HL-60 (cell line): ENCODE measurements at regions not wholly inside any gene's neighbourhood (a gene's known extent, or its start where the extent isn't known, plus 50 kb on each side); places are given as distances from the start of the nearest gene placed in this dataset.

Source experiments
- CTCF ChIP-seq: IDR thresholded peaks from one replicate; pipeline ENCODE4 v1.5.1; 2011; ENCODE audit warnings: low read length, control low read depth, inconsistent platforms; ENCODE audit not compliant: insufficient read depth
- GABPA ChIP-seq: IDR thresholded peaks from 2 replicates; pipeline ENCODE4 v1.6.1; 2012; ENCODE audit warnings: low read depth
- POLR2AphosphoS5 ChIP-seq: IDR thresholded peaks from 2 replicates; pipeline ENCODE4 v1.6.1; 2012; ENCODE audit warnings: low read depth
- REST ChIP-seq: IDR thresholded peaks from 2 replicates; pipeline ENCODE4 v1.6.1; 2012; ENCODE audit warnings: low read depth; ENCODE audit not compliant: insufficient replicate concordance
- SPI1 ChIP-seq: IDR thresholded peaks from 2 replicates; pipeline ENCODE4 v1.6.1; 2012; ENCODE audit warnings: low read depth, mild to moderate bottlenecking, borderline replicate concordance

DNA sequence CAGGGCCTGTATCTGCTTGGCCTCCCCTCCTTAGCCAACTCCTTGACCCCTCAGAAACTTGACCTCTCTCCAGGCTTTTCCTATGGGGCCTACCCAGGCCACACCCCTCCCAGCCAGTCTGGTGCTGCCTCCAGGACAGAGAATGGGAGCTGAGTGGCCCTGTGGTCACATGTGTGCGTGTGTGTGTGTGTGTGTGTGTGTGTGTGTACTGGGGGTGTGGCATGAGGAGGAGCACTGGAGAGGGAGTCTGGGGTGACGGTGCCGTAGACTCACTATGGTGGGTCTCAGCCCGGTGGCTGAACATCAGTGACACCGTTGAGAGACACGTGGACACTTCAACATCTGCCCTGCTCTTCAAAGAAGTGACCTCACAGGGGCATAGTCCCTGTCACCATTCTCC, 180.4 kb downstream of the ENGASE start:
- TF ChIP-seq REST = no peak
- TF ChIP-seq CTCF = no peak
- no peak for TF ChIP-seq POLR2AphosphoS5
- no peak for TF ChIP-seq GABPA
- no peak for TF ChIP-seq SPI1
